CD4-positive, alpha-beta T cell treated with Interleukin-15 for 1 hour (primary cell): ENCODE measurements at regions not wholly inside any gene's neighbourhood (a gene's known extent, or its start where the extent isn't known, plus 50 kb on each side); places are given as distances from the start of the nearest gene placed in this dataset.

ENCODE experiments used
- DNase-seq: peaks from one replicate; pipeline ENCODE4 v3.0.0-alpha.2; 2020

- DNase-seq, result no peak
Measured at GRCh38 chr15:96019114-96019513, 311.4 kb upstream of the NR2F2 start.

- DNase-seq, result no peak
Measured at GRCh38 chr15:96020133-96020532, 310.4 kb upstream of the NR2F2 start.

- no peak for DNase-seq
Measured at GRCh38 chr15:96020797-96021196, 309.7 kb upstream of the NR2F2 start.

GRCh38 chr15:96023081-96023480 is 307.4 kb upstream of the NR2F2 start:
- DNase-seq, result no peak

- no peak for DNase-seq
Measured at GRCh38 chr15:96027501-96027900, 303.0 kb upstream of the NR2F2 start.

GRCh38 chr15:96028620-96029019 is 301.9 kb upstream of the NR2F2 start:
- DNase-seq, result no peak

- no peak for DNase-seq
Measured at GRCh38 chr15:96029172-96029571, 301.3 kb upstream of the NR2F2 start.

- DNase-seq, result no peak
Measured at GRCh38 chr15:96031426-96032110, 298.9 kb upstream of the NR2F2 start.

GRCh38 chr15:96035091-96035490 is 295.4 kb upstream of the NR2F2 start:
- no peak for DNase-seq

GRCh38 chr15:96035635-96036034 is 294.9 kb upstream of the NR2F2 start:
- no peak for DNase-seq

GRCh38 chr15:96037584-96037983 is 292.9 kb upstream of the NR2F2 start:
- DNase-seq, result no peak

GRCh38 chr15:96038131-96038530 is 292.4 kb upstream of the NR2F2 start:
- DNase-seq, result no peak

GRCh38 chr15:96038650-96039049 is 291.9 kb upstream of the NR2F2 start:
- no peak for DNase-seq

GRCh38 chr15:96041982-96042733 is 288.3 kb upstream of the NR2F2 start:
- DNase-seq, result no peak

- DNase-seq, result no peak
Measured at GRCh38 chr15:96042734-96043224, 287.7 kb upstream of the NR2F2 start.

GRCh38 chr15:96043591-96044171 is 286.8 kb upstream of the NR2F2 start:
- no peak for DNase-seq

GRCh38 chr15:96046620-96047240 is 283.8 kb upstream of the NR2F2 start:
- DNase-seq, result no peak

GRCh38 chr15:96047255-96047931 is 283.1 kb upstream of the NR2F2 start:
- no peak for DNase-seq

- DNase-seq, result no peak
Measured at GRCh38 chr15:96049323-96049722, 281.2 kb upstream of the NR2F2 start.

- DNase-seq, result no peak
Measured at GRCh38 chr15:96049766-96050165, 280.7 kb upstream of the NR2F2 start.

- no peak for DNase-seq
Measured at GRCh38 chr15:96051598-96051997, 278.9 kb upstream of the NR2F2 start.

- DNase-seq, result no peak
Measured at GRCh38 chr15:96052154-96052553, 278.3 kb upstream of the NR2F2 start.

- DNase-seq, result no peak
Measured at GRCh38 chr15:96052572-96053030, 277.9 kb upstream of the NR2F2 start.
